H1 (cell line): ENCODE measurements at regions not wholly inside any gene's neighbourhood (a gene's known extent, or its start where the extent isn't known, plus 50 kb on each side); places are given as distances from the start of the nearest gene placed in this dataset.

Experiments used
- EZH2 ChIP-seq: fragments of 200-600 bp; sonication (generic); IDR thresholded peaks from 2 replicates; pipeline ENCODE4 v1.7.1; 2012; ENCODE audit warnings: low read depth, mild to moderate bottlenecking, moderate library complexity, low read length, inconsistent platforms; ENCODE audit not compliant: severe bottlenecking
- TF ChIP-seq, protein P1 (sequence below), 3 experiments: IDR thresholded peaks; 1 replicate in 2 of 3; 2 replicates in 1 of 3; pipeline versions ENCODE4 v1.5.1 to v1.6.1; 2011; ENCODE audit warnings: low read length in 3 of 3, mild to moderate bottlenecking in 3 of 3, inconsistent platforms in 2 of 3, low read depth in 1 of 3, moderate library complexity in 1 of 3; ENCODE audit not compliant: insufficient read depth in 1 of 3; ENCODE audit errors: control extremely low read depth in 1 of 3

- TF ChIP-seq EZH2: no peak
- TF ChIP-seq, protein P1, sequence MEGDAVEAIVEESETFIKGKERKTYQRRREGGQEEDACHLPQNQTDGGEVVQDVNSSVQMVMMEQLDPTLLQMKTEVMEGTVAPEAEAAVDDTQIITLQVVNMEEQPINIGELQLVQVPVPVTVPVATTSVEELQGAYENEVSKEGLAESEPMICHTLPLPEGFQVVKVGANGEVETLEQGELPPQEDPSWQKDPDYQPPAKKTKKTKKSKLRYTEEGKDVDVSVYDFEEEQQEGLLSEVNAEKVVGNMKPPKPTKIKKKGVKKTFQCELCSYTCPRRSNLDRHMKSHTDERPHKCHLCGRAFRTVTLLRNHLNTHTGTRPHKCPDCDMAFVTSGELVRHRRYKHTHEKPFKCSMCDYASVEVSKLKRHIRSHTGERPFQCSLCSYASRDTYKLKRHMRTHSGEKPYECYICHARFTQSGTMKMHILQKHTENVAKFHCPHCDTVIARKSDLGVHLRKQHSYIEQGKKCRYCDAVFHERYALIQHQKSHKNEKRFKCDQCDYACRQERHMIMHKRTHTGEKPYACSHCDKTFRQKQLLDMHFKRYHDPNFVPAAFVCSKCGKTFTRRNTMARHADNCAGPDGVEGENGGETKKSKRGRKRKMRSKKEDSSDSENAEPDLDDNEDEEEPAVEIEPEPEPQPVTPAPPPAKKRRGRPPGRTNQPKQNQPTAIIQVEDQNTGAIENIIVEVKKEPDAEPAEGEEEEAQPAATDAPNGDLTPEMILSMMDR (IDR thresholded peaks at IDR 0.05; ENCODE audit: control extremely low read depth in 1 of 3, insufficient read depth in 1 of 3, low read depth in 1 of 3, low read length in 3 of 3): no peak
Measured at GRCh38 chr2:7816233-7816632, 865.6 kb upstream of the ID2 start.
